Mesenchymal stem cell (in vitro differentiated cells and primary cell): ENCODE measurements at regions not wholly inside any gene's neighbourhood (a gene's known extent, or its start where the extent isn't known, plus 50 kb on each side); places are given as distances from the start of the nearest gene placed in this dataset.

Experiments
- DNase-seq: peaks from one replicate; pipeline ENCODE4 v3.0.0-alpha.2; 2013
- H2AFZ ChIP-seq: one replicate; pipeline ENCODE4 v1.6.1; 2013; ENCODE audit warnings: low read depth, mild to moderate bottlenecking, control low read depth, inconsistent platforms, low read length, moderate library complexity
- H2AK5ac ChIP-seq: 2 replicates; pipeline ENCODE4 v1.6.1; 2013; ENCODE audit warnings: low read length, moderate library complexity, mild to moderate bottlenecking, inconsistent platforms; ENCODE audit not compliant: severe bottlenecking
- H2BK120ac ChIP-seq: one replicate; pipeline ENCODE4 v1.6.1; 2013; ENCODE audit warnings: low read depth, mild to moderate bottlenecking, inconsistent platforms, low read length, moderate library complexity
- H2BK12ac ChIP-seq, 2 experiments: one replicate each; pipeline ENCODE4 v1.6.1; 2013; ENCODE audit warnings: inconsistent platforms in 2 of 2, low read length in 2 of 2, mild to moderate bottlenecking in 2 of 2, moderate library complexity in 2 of 2, control low read depth in 1 of 2
- H2BK15ac ChIP-seq: one replicate; pipeline ENCODE4 v1.6.1; 2013; ENCODE audit warnings: mild to moderate bottlenecking, low read depth, inconsistent platforms; ENCODE audit not compliant: poor library complexity, severe bottlenecking
- H2BK5ac ChIP-seq: 2 replicates; pipeline ENCODE4 v1.6.1; 2013; ENCODE audit warnings: low read depth, mild to moderate bottlenecking, low read length, control low read depth, inconsistent platforms; ENCODE audit not compliant: poor library complexity, severe bottlenecking
- H3K14ac ChIP-seq, 2 experiments: one replicate each; pipeline ENCODE4 v1.6.1; 2013; ENCODE audit warnings: inconsistent platforms in 2 of 2, low read length in 2 of 2, control low read depth in 1 of 2, mild to moderate bottlenecking in 1 of 2, moderate library complexity in 1 of 2
- H3K18ac ChIP-seq, 2 experiments: one replicate each; pipeline ENCODE4 v1.6.1; 2013; ENCODE audit warnings: inconsistent platforms in 2 of 2, low read length in 2 of 2, control low read depth in 1 of 2, low read depth in 1 of 2, mild to moderate bottlenecking in 1 of 2
- H3K23ac ChIP-seq, 2 experiments: one replicate each; pipeline ENCODE4 v1.6.1; 2013; ENCODE audit warnings: inconsistent platforms in 2 of 2, low read length in 2 of 2, mild to moderate bottlenecking in 2 of 2, moderate library complexity in 2 of 2, control low read depth in 1 of 2
- H3K27ac ChIP-seq: 2 replicates; pipeline ENCODE4 v1.5.1; 2013; ENCODE audit warnings: mild to moderate bottlenecking, moderate library complexity, low read length, control low read depth, inconsistent platforms; ENCODE audit not compliant: poor library complexity, severe bottlenecking
- H3K27me3 ChIP-seq, 2 experiments: 2 replicates each; pipeline versions ENCODE4 v1.6.1 to v1.7.0; 2013; ENCODE audit warnings: low read length in 2 of 2, mild to moderate bottlenecking in 2 of 2, moderate library complexity in 2 of 2, control low read depth in 1 of 2, inconsistent platforms in 1 of 2; ENCODE audit not compliant: control insufficient read depth in 1 of 2, insufficient read depth in 1 of 2
- H3K36me3 ChIP-seq, 2 experiments: 2 replicates each; pipeline versions ENCODE4 v1.6.1 to v1.7.0; 2013; ENCODE audit warnings: low read length in 2 of 2, control low read depth in 1 of 2, inconsistent platforms in 1 of 2, low read depth in 1 of 2, mild to moderate bottlenecking in 1 of 2; ENCODE audit not compliant: insufficient read depth in 2 of 2, control insufficient read depth in 1 of 2
- H3K4ac ChIP-seq, 2 experiments: one replicate each; pipeline ENCODE4 v1.6.1; 2013; ENCODE audit warnings: inconsistent platforms in 2 of 2, low read length in 2 of 2, mild to moderate bottlenecking in 2 of 2, moderate library complexity in 2 of 2, control low read depth in 1 of 2, low read depth in 1 of 2
- H3K4me1 ChIP-seq: 2 replicates; pipeline ENCODE4 v1.6.1; 2013; ENCODE audit warnings: low read depth, low read length, control low read depth; ENCODE audit not compliant: control insufficient read depth, insufficient read depth
- H3K4me2 ChIP-seq: 2 replicates; pipeline ENCODE4 v1.6.1; 2013; ENCODE audit warnings: low read length, mild to moderate bottlenecking, inconsistent platforms; ENCODE audit not compliant: poor library complexity, severe bottlenecking
- H3K4me3 ChIP-seq, 2 experiments: 2 replicates each; pipeline versions ENCODE4 v1.5.1 to v1.7.0; 2013; ENCODE audit warnings: low read length in 2 of 2, mild to moderate bottlenecking in 2 of 2, control low read depth in 1 of 2, low read depth in 1 of 2; ENCODE audit not compliant: insufficient read depth in 1 of 2
- H3K79me1 ChIP-seq: replicated peaks from 2 replicates; pipeline ENCODE4 v1.6.1; 2013; ENCODE audit warnings: mild to moderate bottlenecking, control low read depth, low read length, inconsistent platforms; ENCODE audit not compliant: poor library complexity, severe bottlenecking
- H3K9ac ChIP-seq: 2 replicates; pipeline ENCODE4 v1.7.0; 2013; ENCODE audit warnings: mild to moderate bottlenecking, low read length, moderate library complexity
- H3K9me3 ChIP-seq: 2 replicates; pipeline ENCODE4 v1.7.0; 2013; ENCODE audit warnings: mild to moderate bottlenecking, low read length; ENCODE audit not compliant: control insufficient read depth
- H4K8ac ChIP-seq: one replicate; pipeline ENCODE4 v1.6.1; 2013; ENCODE audit warnings: inconsistent platforms, mild to moderate bottlenecking, low read length, moderate library complexity
- H4K91ac ChIP-seq: one replicate; pipeline ENCODE4 v1.6.1; 2013; ENCODE audit warnings: mild to moderate bottlenecking, low read length, inconsistent platforms
- whole genome bisulfite sequencing: methylation state at CpG from one replicate; pipeline ENCODE4 v1.1.7; 2013; ENCODE audit warnings: mixed read lengths; 5-methylcytosine and 5-hydroxymethylcytosine counted together

DNA sequence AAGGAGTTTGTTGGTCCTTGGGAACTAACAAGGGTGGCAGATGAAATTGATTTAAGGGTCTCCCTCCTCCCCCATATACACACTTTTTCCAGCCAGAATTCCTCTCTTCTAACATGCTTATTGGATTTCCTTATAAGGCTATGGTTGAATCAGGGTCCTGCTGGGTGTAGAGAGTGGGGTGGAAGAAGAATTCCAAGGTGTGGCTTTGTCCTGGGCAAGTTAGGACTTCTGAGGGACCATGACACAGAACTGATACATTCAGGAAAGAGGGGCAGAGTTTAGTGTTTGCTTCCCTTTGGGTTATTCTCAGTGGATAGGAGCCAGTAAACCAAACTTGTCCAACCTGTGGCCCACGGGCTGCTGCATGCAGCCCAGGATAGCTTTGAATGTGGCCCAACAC, 116.5 kb downstream of the SNX18 start:
- no peak overlapping the region for H3K14ac ChIP-seq
- no peak overlapping the region for H3K4ac ChIP-seq
- DNase-seq, result no peak
- no peak overlapping the region for H2BK15ac ChIP-seq
- H2AK5ac ChIP-seq, result no peak overlapping the region
- no peaks in the 10 kb centered on the region for H3K27me3 ChIP-seq
- H4K91ac ChIP-seq, result no peak overlapping the region
- H3K23ac ChIP-seq, result no peak overlapping the region
- H3K18ac ChIP-seq, result no peak overlapping the region
- no peak overlapping the region for H3K27ac ChIP-seq
- H2BK12ac ChIP-seq, result no peak overlapping the region
- H3K4me1 ChIP-seq, result no peaks in the 10 kb centered on the region
- no peak overlapping the region for H3K4me2 ChIP-seq
- H3K9me3 ChIP-seq, result peaks cover 4% of the 10 kb centered on the region
- H2BK5ac ChIP-seq, result no peak overlapping the region
- H4K8ac ChIP-seq, result no peak overlapping the region
- no peak overlapping the region for H3K9ac ChIP-seq
- no peaks in the 10 kb centered on the region for H3K36me3 ChIP-seq
- H3K79me1 ChIP-seq, result no peaks in the 10 kb centered on the region
- no peak overlapping the region for H2AFZ ChIP-seq
- H2BK120ac ChIP-seq, result no peak overlapping the region
- no CpG with 5 or more reads among the region's 1 CpG for WGBS
- H3K4me3 ChIP-seq, result no peak overlapping the region

- H2AK5ac ChIP-seq, result no peak overlapping the region
- H3K14ac ChIP-seq, result no peak overlapping the region
- no peak overlapping the region for H4K91ac ChIP-seq
- no peak overlapping the region for H2AFZ ChIP-seq
- H3K4me3 ChIP-seq, result no peak overlapping the region
- H2BK120ac ChIP-seq, result no peak overlapping the region
- H3K27me3 ChIP-seq, result no peaks in the 10 kb centered on the region
- no peak overlapping the region for H3K4me2 ChIP-seq
- H3K18ac ChIP-seq, result no peak overlapping the region
- WGBS, result 93% methylated on average over 4 of the region's 6 CpGs
- no peaks in the 10 kb centered on the region for H3K79me1 ChIP-seq
- no peak overlapping the region for H3K23ac ChIP-seq
- H3K36me3 ChIP-seq, result no peaks in the 10 kb centered on the region
- no peak overlapping the region for H3K27ac ChIP-seq
- no peak overlapping the region for H3K9ac ChIP-seq
- peaks cover 11% of the 10 kb centered on the region for H3K4me1 ChIP-seq
- H2BK5ac ChIP-seq, result no peak overlapping the region
- H3K4ac ChIP-seq, result no peak overlapping the region
- peak overlapping the region in 1 of 2 experiments; percentile 4 for H2BK12ac ChIP-seq
- H3K9me3 ChIP-seq, result peaks cover 4% of the 10 kb centered on the region
- H4K8ac ChIP-seq, result no peak overlapping the region
- no peak overlapping the region for H2BK15ac ChIP-seq
- DNase-seq, result no peak
Observed at GRCh38 chr5:54632131-54632701, 114.7 kb downstream of the SNX18 start.

DNA sequence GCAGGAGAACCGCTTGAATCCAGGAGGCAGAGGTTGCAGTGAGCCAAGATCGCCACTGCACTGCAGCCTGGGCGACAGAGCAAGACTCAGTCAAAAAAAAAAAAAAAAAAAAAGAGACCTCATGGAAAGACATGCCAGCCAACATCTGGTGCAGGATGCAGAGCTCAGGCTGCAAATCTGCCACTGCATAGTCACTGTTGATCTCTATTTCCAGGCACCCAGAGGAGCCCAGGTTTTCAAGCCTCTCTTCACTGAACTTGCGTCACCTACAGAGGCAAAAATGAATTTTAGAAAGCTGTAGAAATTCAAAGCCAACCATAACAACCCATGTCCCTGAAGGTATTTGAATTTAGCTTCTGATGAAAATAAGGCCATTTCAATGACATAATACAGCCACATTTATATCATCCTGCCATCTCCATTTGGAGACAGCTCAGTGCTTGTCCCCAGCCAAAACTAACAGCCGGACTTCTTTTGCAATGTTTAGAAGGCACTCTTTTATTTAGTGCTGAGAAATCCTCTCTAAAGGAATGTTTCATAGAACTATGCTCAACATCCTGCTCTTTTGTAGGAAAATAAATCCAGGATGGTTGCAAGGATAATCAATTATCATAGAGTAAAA, 113.3 kb downstream of the SNX18 start:
- Histone ChIP-seq H2BK15ac (no peak overlapping the region), H3K4me1 (peaks cover 11% of the 10 kb centered on the region)

DNA sequence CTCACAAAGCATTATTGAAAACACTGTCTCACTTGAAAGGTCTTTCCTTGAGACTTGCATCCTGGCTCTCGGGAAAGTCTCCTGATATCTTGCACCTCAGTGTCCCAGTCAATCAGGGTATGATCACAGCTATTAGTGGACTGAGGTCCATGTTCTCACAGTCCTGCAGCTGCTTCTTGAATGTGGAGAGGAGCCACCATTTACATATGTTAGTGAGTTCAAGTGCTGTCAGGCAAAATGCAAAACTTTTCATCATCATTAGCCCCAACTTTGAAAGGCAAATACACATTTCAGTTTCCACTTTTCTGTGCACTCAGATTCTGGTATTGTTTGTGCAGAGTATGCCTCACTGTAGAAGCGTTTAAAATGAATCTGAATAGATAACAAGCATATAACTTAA, 111.6 kb downstream of the SNX18 start:
- Histone ChIP-seq H3K4me2 (no peak overlapping the region), H3K23ac (no peak overlapping the region), H4K91ac (no peak overlapping the region), H3K4ac (no peak overlapping the region), H2BK15ac (no peak overlapping the region), H2BK12ac (no peak overlapping the region), H3K14ac (no peak overlapping the region), H2BK5ac (no peak overlapping the region), H2BK120ac (no peak overlapping the region), H3K18ac (no peak overlapping the region), H2AFZ (no peak overlapping the region), H4K8ac (no peak overlapping the region), H3K4me3 (no peak overlapping the region), H3K4me1 (peaks cover 11% of the 10 kb centered on the region), H3K27me3 (no peaks in the 10 kb centered on the region), H2AK5ac (no peak overlapping the region), H3K9ac (no peak overlapping the region), H3K27ac (no peak overlapping the region), H3K9me3 (peaks cover 4% of the 10 kb centered on the region), H3K79me1 (no peaks in the 10 kb centered on the region), H3K36me3 (no peaks in the 10 kb centered on the region)
- no peak for DNase-seq
- 100% methylated on average over 1 of the region's 2 CpGs for WGBS

More for the DNA sequence above, 113.3 kb downstream of the SNX18 start:
- Histone ChIP-seq H3K14ac (no peak overlapping the region), H2AFZ (no peak overlapping the region), H3K4ac (no peak overlapping the region), H4K8ac (no peak overlapping the region), H3K23ac (no peak overlapping the region), H2BK12ac (no peak overlapping the region), H2BK120ac (no peak overlapping the region), H3K27ac (no peak overlapping the region), H3K36me3 (no peaks in the 10 kb centered on the region), H2AK5ac (no peak overlapping the region), H3K9ac (no peak overlapping the region), H2BK5ac (no peak overlapping the region), H3K79me1 (no peaks in the 10 kb centered on the region), H3K4me2 (no peak overlapping the region), H3K9me3 (peaks cover 4% of the 10 kb centered on the region), H3K27me3 (no peaks in the 10 kb centered on the region), H3K4me3 (no peak overlapping the region), H3K18ac (no peak overlapping the region), H4K91ac (no peak overlapping the region)
- 96% methylated on average over 4 of the region's 5 CpGs for WGBS
- no peak for DNase-seq
